SK-N-SH treated with all-trans-retinoic acid at 6 μM for 48 hours (cell line): ENCODE measurements at regions not wholly inside any gene's neighbourhood (a gene's known extent, or its start where the extent isn't known, plus 50 kb on each side); places are given as distances from the start of the nearest gene placed in this dataset.

ENCODE experiments used
- ATAC-seq: fragments of 200-7000 bp; cut with Tn5 transposase; 3 replicates; pipeline ENCODE4 v1.9.1; 2020; ENCODE audit warnings: mild to moderate bottlenecking, moderate library complexity
- ARNTL ChIP-seq: fragments of 450-650 bp; formaldehyde crosslinking; IDR thresholded peaks from 2 replicates; pipeline ENCODE4 v1.5.0; 2020; ENCODE audit warnings: low read depth, mild to moderate bottlenecking, moderate library complexity, borderline replicate concordance
- BACH2 ChIP-seq: fragments of 250-450 bp; sonication (Bioruptor Pico); IDR thresholded peaks from 2 replicates; pipeline ENCODE4 v1.9.0; 2021; ENCODE audit warnings: mild to moderate bottlenecking, borderline replicate concordance
- CSDC2 ChIP-seq: fragments of 250-450 bp; sonication (Bioruptor Pico); IDR thresholded peaks from 2 replicates; pipeline ENCODE4 v1.5.0; 2020; ENCODE audit warnings: mild to moderate bottlenecking, moderate library complexity
- ESRRG ChIP-seq: fragments of 250-450 bp; sonication (Bioruptor Pico); IDR thresholded peaks from 2 replicates; pipeline ENCODE4 v1.6.1; 2021; ENCODE audit warnings: mild to moderate bottlenecking
- GLIS3 ChIP-seq: fragments of 250-450 bp; sonication (Bioruptor Pico); IDR thresholded peaks from 2 replicates; pipeline ENCODE4 v1.5.0; 2020; ENCODE audit warnings: mild to moderate bottlenecking, moderate library complexity
- ISL1 ChIP-seq: fragments of 250-450 bp; sonication (Bioruptor Pico); IDR thresholded peaks from 2 replicates; pipeline ENCODE4 v2.1.2; 2022; ENCODE audit warnings: mild to moderate bottlenecking, moderate library complexity
- OSR1 ChIP-seq: fragments of 250-450 bp; sonication (Bioruptor Pico); IDR thresholded peaks from 2 replicates; pipeline ENCODE4 v1.8.0; 2022; ENCODE audit warnings: moderate library complexity, mild to moderate bottlenecking, inconsistent platforms
- PPARA ChIP-seq: fragments of 250-450 bp; sonication (Bioruptor Pico); IDR thresholded peaks from 2 replicates; pipeline ENCODE4 v1.5.0; 2020; ENCODE audit warnings: mild to moderate bottlenecking, borderline replicate concordance
- RARB ChIP-seq: fragments of 250-450 bp; sonication (Bioruptor Pico); IDR thresholded peaks from 2 replicates; pipeline ENCODE4 v1.8.0; 2021; ENCODE audit warnings: mild to moderate bottlenecking, moderate library complexity
- ZC3H10 ChIP-seq: fragments of 250-450 bp; sonication (Bioruptor Pico); IDR thresholded peaks from 2 replicates; pipeline ENCODE4 v1.5.1; 2021; ENCODE audit warnings: mild to moderate bottlenecking, moderate library complexity
- ZFP30 ChIP-seq: fragments of 450-650 bp; formaldehyde crosslinking; IDR thresholded peaks from 2 replicates; pipeline ENCODE4 v1.5.0; 2022; ENCODE audit warnings: mild to moderate bottlenecking, moderate library complexity
- ZNF70 ChIP-seq: fragments of 450-650 bp; formaldehyde crosslinking; IDR thresholded peaks from 2 replicates; pipeline ENCODE4 v1.5.0; 2020; ENCODE audit warnings: mild to moderate bottlenecking, moderate library complexity
- ZNF8 ChIP-seq: fragments of 450-650 bp; formaldehyde crosslinking; IDR thresholded peaks from 2 replicates; pipeline ENCODE4 v1.5.0; 2020; ENCODE audit warnings: mild to moderate bottlenecking, moderate library complexity
- TF ChIP-seq, protein P1 (sequence below): fragments of 250-450 bp; sonication (Bioruptor Pico); IDR thresholded peaks from 2 replicates; pipeline ENCODE4 v1.8.0; 2021; ENCODE audit warnings: low read depth, mild to moderate bottlenecking, moderate library complexity, borderline replicate concordance
- TF ChIP-seq, protein P2 (sequence below): fragments of 250-450 bp; sonication (Bioruptor Pico); IDR thresholded peaks from 2 replicates; pipeline ENCODE4 v1.8.0; 2020; ENCODE audit warnings: mild to moderate bottlenecking, moderate library complexity, borderline replicate concordance
- TF ChIP-seq, protein P3 (sequence below): fragments of 250-450 bp; sonication (Bioruptor Pico); IDR thresholded peaks from 2 replicates; pipeline ENCODE4 v1.5.1; 2021; ENCODE audit warnings: mild to moderate bottlenecking, moderate library complexity
- TF ChIP-seq, protein P4 (sequence below): fragments of 250-450 bp; sonication (Bioruptor Pico); IDR thresholded peaks from 2 replicates; pipeline ENCODE4 v1.5.1; 2020; ENCODE audit warnings: low read depth, mild to moderate bottlenecking, moderate library complexity
- TF ChIP-seq, protein P5 (sequence below): fragments of 250-450 bp; sonication (Bioruptor Pico); IDR thresholded peaks from 2 replicates; pipeline ENCODE4 v1.5.0; 2020; ENCODE audit warnings: mild to moderate bottlenecking, moderate library complexity

DNA sequence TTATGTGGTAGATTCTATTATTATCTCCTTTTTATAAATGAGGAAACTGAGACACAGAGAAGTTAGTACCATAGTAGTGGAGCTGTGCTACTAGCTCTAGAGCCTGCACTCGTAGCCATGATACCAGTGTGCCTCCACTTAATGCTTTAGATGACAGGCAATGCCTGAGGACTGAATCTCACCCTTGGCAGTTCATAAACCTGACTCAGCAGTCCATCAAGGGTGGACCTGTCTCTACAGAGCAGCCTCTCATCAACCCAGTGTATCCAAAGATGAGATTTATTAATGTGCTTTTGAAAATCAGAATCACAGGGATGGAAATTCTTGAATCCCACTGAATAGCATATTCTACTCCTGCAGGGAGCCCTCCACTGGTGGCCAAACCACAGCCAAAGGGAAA is 483.2 kb upstream of the DIPK2B start:
- TF ChIP-seq OSR1 (CRISPR knock-in tag) (no peak), ISL1 (no peak), ZNF8 (no peak), PPARA (CRISPR knock-in tag) (no peak), ZC3H10 (CRISPR knock-in tag) (no peak), CSDC2 (CRISPR knock-in tag) (no peak), BACH2 (no peak), ZFP30 (no peak), ZNF70 (CRISPR knock-in tag) (no peak), ESRRG (CRISPR knock-in tag) (no peak)
- TF ChIP-seq, protein P1, sequence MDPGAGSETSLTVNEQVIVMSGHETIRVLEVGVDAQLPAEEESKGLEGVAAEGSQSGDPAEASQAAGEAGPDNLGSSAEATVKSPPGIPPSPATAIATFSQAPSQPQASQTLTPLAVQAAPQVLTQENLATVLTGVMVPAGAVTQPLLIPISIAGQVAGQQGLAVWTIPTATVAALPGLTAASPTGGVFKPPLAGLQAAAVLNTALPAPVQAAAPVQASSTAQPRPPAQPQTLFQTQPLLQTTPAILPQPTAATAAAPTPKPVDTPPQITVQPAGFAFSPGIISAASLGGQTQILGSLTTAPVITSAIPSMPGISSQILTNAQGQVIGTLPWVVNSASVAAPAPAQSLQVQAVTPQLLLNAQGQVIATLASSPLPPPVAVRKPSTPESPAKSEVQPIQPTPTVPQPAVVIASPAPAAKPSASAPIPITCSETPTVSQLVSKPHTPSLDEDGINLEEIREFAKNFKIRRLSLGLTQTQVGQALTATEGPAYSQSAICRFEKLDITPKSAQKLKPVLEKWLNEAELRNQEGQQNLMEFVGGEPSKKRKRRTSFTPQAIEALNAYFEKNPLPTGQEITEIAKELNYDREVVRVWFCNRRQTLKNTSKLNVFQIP (CRISPR knock-in tag) = no peak
- TF ChIP-seq, protein P2, sequence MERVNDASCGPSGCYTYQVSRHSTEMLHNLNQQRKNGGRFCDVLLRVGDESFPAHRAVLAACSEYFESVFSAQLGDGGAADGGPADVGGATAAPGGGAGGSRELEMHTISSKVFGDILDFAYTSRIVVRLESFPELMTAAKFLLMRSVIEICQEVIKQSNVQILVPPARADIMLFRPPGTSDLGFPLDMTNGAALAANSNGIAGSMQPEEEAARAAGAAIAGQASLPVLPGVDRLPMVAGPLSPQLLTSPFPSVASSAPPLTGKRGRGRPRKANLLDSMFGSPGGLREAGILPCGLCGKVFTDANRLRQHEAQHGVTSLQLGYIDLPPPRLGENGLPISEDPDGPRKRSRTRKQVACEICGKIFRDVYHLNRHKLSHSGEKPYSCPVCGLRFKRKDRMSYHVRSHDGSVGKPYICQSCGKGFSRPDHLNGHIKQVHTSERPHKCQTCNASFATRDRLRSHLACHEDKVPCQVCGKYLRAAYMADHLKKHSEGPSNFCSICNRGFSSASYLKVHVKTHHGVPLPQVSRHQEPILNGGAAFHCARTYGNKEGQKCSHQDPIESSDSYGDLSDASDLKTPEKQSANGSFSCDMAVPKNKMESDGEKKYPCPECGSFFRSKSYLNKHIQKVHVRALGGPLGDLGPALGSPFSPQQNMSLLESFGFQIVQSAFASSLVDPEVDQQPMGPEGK (CRISPR knock-in tag) = no peak
- TF ChIP-seq, protein P3, sequence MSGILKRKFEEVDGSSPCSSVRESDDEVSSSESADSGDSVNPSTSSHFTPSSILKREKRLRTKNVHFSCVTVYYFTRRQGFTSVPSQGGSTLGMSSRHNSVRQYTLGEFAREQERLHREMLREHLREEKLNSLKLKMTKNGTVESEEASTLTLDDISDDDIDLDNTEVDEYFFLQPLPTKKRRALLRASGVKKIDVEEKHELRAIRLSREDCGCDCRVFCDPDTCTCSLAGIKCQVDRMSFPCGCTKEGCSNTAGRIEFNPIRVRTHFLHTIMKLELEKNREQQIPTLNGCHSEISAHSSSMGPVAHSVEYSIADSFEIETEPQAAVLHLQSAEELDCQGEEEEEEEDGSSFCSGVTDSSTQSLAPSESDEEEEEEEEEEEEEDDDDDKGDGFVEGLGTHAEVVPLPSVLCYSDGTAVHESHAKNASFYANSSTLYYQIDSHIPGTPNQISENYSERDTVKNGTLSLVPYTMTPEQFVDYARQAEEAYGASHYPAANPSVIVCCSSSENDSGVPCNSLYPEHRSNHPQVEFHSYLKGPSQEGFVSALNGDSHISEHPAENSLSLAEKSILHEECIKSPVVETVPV (CRISPR knock-in tag) = no peak
- TF ChIP-seq, protein P4, sequence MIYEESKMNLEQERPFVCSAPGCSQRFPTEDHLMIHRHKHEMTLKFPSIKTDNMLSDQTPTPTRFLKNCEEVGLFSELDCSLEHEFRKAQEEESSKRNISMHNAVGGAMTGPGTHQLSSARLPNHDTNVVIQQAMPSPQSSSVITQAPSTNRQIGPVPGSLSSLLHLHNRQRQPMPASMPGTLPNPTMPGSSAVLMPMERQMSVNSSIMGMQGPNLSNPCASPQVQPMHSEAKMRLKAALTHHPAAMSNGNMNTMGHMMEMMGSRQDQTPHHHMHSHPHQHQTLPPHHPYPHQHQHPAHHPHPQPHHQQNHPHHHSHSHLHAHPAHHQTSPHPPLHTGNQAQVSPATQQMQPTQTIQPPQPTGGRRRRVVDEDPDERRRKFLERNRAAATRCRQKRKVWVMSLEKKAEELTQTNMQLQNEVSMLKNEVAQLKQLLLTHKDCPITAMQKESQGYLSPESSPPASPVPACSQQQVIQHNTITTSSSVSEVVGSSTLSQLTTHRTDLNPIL (CRISPR knock-in tag) = no peak
- ATAC-seq = no peak

DNA sequence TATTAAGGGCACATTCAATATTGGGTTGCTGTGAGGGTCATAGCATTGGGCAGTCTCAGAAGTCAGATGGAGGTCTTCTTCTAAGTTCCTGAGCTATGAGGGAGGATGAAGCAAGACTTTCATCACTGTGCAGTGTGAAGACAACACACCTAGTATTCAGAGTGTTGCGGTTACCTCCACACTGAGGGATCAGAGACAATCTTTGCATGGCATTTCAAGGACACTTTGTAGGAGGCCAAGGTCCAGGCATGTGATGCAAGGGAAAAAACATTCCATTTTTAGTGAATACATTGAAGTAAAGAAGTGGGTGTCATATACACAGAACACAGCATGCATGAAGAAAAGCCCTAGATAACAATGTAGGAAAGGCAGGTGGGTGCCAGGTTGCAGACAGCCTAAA is 481.2 kb upstream of the DIPK2B start:
- TF ChIP-seq ISL1 (no peak), OSR1 (CRISPR knock-in tag) (no peak)
- TF ChIP-seq, all 23 proteins: peak for 0
- no peak for ATAC-seq

DNA sequence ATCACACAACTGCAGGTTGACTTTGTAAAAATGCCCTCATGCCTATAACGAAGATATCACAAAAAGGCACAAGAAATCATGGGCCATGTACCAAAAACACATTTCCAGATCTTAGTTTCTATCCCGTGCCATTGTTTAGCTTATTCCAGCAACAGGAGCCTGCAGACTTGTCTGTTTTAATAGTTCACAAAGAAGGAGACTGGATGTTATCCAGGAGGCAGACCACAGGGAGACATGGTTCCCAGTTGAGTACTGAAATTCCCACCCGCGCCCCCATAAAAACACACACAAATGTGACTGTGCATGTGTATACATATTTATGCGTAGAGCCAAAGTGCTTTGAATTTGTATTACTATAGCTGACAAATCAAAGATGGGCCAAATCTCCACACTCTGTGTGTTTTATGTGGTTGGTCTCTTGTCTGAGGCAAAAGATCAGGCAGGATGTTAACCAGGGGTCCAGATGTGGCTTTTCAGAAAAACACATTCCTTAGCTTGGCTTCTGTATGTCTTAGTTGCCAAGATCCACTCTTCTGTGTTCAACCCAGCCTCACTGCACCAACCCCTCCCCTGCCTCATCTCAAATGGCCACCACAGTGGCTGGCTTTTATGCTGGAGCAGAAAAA is 469.2 kb upstream of the DIPK2B start:
- TF ChIP-seq ARNTL (no peak), PPARA (CRISPR knock-in tag) (no peak), GLIS3 (CRISPR knock-in tag) (no peak), CSDC2 (CRISPR knock-in tag) (no peak), RARB (no peak)
- TF ChIP-seq, protein P1 (CRISPR knock-in tag) = no peak
- TF ChIP-seq, protein P5, sequence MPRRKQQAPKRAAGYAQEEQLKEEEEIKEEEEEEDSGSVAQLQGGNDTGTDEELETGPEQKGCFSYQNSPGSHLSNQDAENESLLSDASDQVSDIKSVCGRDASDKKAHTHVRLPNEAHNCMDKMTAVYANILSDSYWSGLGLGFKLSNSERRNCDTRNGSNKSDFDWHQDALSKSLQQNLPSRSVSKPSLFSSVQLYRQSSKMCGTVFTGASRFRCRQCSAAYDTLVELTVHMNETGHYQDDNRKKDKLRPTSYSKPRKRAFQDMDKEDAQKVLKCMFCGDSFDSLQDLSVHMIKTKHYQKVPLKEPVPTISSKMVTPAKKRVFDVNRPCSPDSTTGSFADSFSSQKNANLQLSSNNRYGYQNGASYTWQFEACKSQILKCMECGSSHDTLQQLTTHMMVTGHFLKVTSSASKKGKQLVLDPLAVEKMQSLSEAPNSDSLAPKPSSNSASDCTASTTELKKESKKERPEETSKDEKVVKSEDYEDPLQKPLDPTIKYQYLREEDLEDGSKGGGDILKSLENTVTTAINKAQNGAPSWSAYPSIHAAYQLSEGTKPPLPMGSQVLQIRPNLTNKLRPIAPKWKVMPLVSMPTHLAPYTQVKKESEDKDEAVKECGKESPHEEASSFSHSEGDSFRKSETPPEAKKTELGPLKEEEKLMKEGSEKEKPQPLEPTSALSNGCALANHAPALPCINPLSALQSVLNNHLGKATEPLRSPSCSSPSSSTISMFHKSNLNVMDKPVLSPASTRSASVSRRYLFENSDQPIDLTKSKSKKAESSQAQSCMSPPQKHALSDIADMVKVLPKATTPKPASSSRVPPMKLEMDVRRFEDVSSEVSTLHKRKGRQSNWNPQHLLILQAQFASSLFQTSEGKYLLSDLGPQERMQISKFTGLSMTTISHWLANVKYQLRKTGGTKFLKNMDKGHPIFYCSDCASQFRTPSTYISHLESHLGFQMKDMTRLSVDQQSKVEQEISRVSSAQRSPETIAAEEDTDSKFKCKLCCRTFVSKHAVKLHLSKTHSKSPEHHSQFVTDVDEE = no peak
- ATAC-seq = peak; percentile 76
